ENCODE measurements at regions not wholly inside any gene's neighbourhood (a gene's known extent, or its start where the extent isn't known, plus 50 kb on each side); places are given as distances from the start of the nearest gene placed in this dataset.

DNA sequence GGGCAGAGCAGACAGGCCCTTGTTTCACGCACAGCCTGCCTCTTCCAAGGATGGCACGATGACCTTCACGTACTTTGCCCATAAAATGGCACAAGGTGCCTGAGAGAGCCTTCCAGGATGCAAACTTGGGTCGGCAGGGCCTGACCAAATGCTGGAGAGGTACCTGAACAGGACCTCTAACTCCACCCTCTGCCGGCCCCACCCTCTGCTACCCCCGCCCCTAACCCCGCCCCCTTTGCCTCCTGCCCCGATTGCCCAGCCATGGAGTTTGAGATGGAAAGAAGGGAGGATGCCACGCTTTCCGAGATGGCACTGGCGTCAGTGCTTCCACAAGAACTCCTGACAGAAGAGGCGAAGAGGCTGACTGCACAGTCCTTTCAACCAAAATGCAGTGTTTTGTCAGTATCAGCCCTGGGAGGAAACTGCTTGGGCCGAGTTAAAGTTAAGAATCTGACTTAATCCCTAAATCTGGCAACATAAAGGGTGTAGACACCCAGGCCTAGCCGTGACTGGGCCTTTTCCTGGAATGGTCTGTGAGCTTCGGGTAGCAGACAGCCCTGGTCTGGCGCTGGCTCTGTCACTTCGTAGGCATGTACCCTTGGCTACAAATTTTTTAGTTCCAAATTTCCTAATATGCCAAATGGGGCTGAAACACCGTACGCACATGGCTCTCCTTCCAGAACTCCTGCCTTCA lies 230.3 kb upstream of the RGMA start:
- H2AFZ ChIP-seq (ENCODE audit: low read length), result no peak overlapping the region
- no peak for DNase-seq (ENCODE audit: low read depth in 1 of 2, low spot score in 2 of 2)
- 85% methylated on average over 18 of the region's 19 CpGs; no CpG with 5 or more reads in 1 of the 2 experiments for WGBS, 2 experiments (ENCODE audit: extremely low coverage in 1 of 2, insufficient coverage in 1 of 2, insufficient read length in 1 of 2, insufficient replicate concordance in 2 of 2, low coverage in 1 of 2, low lambda C conversion rate in 2 of 2, missing lambda C conversion rate in 1 of 2)
- no peak for FAIRE-seq
- H2BK20ac ChIP-seq (ENCODE audit: low read length), result no peak overlapping the region
- H3K14ac ChIP-seq (ENCODE audit: insufficient read length), result no peak overlapping the region
- CTCF ChIA-PET (ENCODE audit: partially characterized antibody), result interaction anchor here (0.6 to 2.1 kb wide), 5 partner anchors 8 to 678 kb away, joined by 3 to 9 read pairs (median 3); no protein-coding TSS in a partner anchor
- TF ChIP-seq, protein P1, sequence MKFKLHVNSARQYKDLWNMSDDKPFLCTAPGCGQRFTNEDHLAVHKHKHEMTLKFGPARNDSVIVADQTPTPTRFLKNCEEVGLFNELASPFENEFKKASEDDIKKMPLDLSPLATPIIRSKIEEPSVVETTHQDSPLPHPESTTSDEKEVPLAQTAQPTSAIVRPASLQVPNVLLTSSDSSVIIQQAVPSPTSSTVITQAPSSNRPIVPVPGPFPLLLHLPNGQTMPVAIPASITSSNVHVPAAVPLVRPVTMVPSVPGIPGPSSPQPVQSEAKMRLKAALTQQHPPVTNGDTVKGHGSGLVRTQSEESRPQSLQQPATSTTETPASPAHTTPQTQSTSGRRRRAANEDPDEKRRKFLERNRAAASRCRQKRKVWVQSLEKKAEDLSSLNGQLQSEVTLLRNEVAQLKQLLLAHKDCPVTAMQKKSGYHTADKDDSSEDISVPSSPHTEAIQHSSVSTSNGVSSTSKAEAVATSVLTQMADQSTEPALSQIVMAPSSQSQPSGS (IDR thresholded peaks at IDR 0.05; ENCODE audit: low read length), result no peak
- TF ChIP-seq RAD21 (IDR thresholded peaks at IDR 0.05 in 1 of 2, conservative IDR thresholded peaks at IDR 0.05 in 1 of 2; ENCODE audit: low read depth in 2 of 2, low read length in 2 of 2) (no peak), TCF12 (IDR thresholded peaks at IDR 0.05; ENCODE audit: low read depth, low read length) (no peak)
- no peaks in the 10 kb centered on the region for H3K23me2 ChIP-seq (ENCODE audit: low read depth, low read length)
- no peak overlapping the region for H3K56ac ChIP-seq (replicated peaks; ENCODE audit: insufficient read length, low read depth, low read length)
- no peak overlapping the region for H2BK5ac ChIP-seq (ENCODE audit: low read depth, low read length)
- no peaks in the 10 kb centered on the region for H3K79me2 ChIP-seq (ENCODE audit: control insufficient read depth in 1 of 2, insufficient read depth in 2 of 2, low read length in 2 of 2)
- no peak overlapping the region for H3K27ac ChIP-seq (ENCODE audit: low read depth, low read length)
- H4K20me1 ChIP-seq (replicated peaks in 1 of 2; ENCODE audit: control insufficient read depth in 1 of 2, insufficient read depth in 2 of 2, low read length in 2 of 2), result no peaks in the 10 kb centered on the region
- no peak overlapping the region for H4K5ac ChIP-seq (ENCODE audit: insufficient read length, low read depth, low read length)
- H3K23ac ChIP-seq (ENCODE audit: insufficient read length), result no peak overlapping the region
- H3K9me3 ChIP-seq (ENCODE audit: insufficient read depth in 2 of 2, low read depth in 1 of 2, low read length in 1 of 2), result no peaks in the 10 kb centered on the region
- no peaks in the 10 kb centered on the region; a peak in 1 of 8 replicates for H3K36me3 ChIP-seq (ENCODE audit: control insufficient read depth in 2 of 4, insufficient read depth in 4 of 4, low read length in 3 of 4)
- no peak overlapping the region for H3K4me3 ChIP-seq (ENCODE audit: extremely low read depth in 1 of 4, insufficient read depth in 2 of 4, low read depth in 3 of 4, low read length in 4 of 4)
- no peak overlapping the region for H4K91ac ChIP-seq (replicated peaks; ENCODE audit: insufficient read length, low read length)
- H3K27me3 ChIP-seq (replicated peaks in 1 of 4; ENCODE audit: control insufficient read depth in 3 of 4, extremely low read depth in 1 of 4, insufficient read depth in 3 of 4, low read length in 3 of 4), result no peaks in the 10 kb centered on the region
- no peak overlapping the region for H2BK15ac ChIP-seq (ENCODE audit: low read length)
- no peak overlapping the region for H2BK120ac ChIP-seq (replicated peaks; ENCODE audit: low read depth, low read length)
- H3K4me2 ChIP-seq (ENCODE audit: insufficient read depth in 1 of 2, low read depth in 2 of 2, low read length in 2 of 2), result no peak overlapping the region
- H2AK5ac ChIP-seq (ENCODE audit: low read depth, low read length), result no peak overlapping the region
- no peak overlapping the region for H3K18ac ChIP-seq (ENCODE audit: extremely low read depth, low read length)
- H2BK12ac ChIP-seq (ENCODE audit: low read depth, low read length), result no peak overlapping the region
- H3K79me1 ChIP-seq (ENCODE audit: low read depth, low read length), result no peaks in the 10 kb centered on the region
- POLR2A ChIA-PET (ENCODE audit: partially characterized antibody), result no interaction called here
- peaks cover 0 to 5% (median 2%) of the 10 kb centered on the region in 4 experiments; a peak in 3 of 7 replicates for H3K4me1 ChIP-seq (replicated peaks in 1 of 4; ENCODE audit: control insufficient read depth in 3 of 4, insufficient read depth in 4 of 4, low read length in 3 of 4)
- H3K9ac ChIP-seq (replicated peaks in 1 of 4; ENCODE audit: extremely low read depth in 1 of 4, low read depth in 3 of 4, low read length in 3 of 4), result no peak overlapping the region
- H3K4ac ChIP-seq (replicated peaks; ENCODE audit: insufficient read length, low read depth, low read length), result no peak overlapping the region
- no peak overlapping the region for H4K8ac ChIP-seq (ENCODE audit: extremely low read depth, insufficient read depth, low read length)

All from H1 (cell line).